RWPE2 (cell line): ENCODE measurements at regions not wholly inside any gene's neighbourhood (a gene's known extent, or its start where the extent isn't known, plus 50 kb on each side); places are given as distances from the start of the nearest gene placed in this dataset.

ENCODE experiments used
- ATAC-seq: fragments of 200-7000 bp; cut with Tn5 transposase; 3 replicates; pipeline ENCODE4 v1.9.1; 2021; ENCODE audit warnings: low read depth
- DNase-seq: peaks from one replicate; pipeline ENCODE4 v3.0.0-alpha.2; 2020; ENCODE audit warnings: low spot score
- H3K27ac ChIP-seq: fragments of 450-650 bp; 2 replicates; pipeline ENCODE4 v1.5.1; 2017; ENCODE audit warnings: mild to moderate bottlenecking; ENCODE audit not compliant: poor library complexity, severe bottlenecking
- H3K27me3 ChIP-seq: fragments of 250-450 bp; sonication (Bioruptor Pico); 2 replicates; pipeline ENCODE4 v1.5.1; 2021; ENCODE audit warnings: mild to moderate bottlenecking, moderate library complexity; ENCODE audit not compliant: insufficient read depth, poor library complexity, severe bottlenecking
- H3K36me3 ChIP-seq: fragments of 250-450 bp; sonication (Bioruptor Pico); 2 replicates; pipeline ENCODE4 v1.5.1; 2020; ENCODE audit warnings: low read depth, mild to moderate bottlenecking, moderate library complexity
- H3K4me1 ChIP-seq: fragments of 250-450 bp; sonication (Bioruptor Pico); 2 replicates; pipeline ENCODE4 v1.5.1; 2021; ENCODE audit warnings: mild to moderate bottlenecking, moderate library complexity; ENCODE audit not compliant: insufficient read depth, poor library complexity, severe bottlenecking
- H3K4me3 ChIP-seq: fragments of 250-450 bp; sonication (Bioruptor Pico); 2 replicates; pipeline ENCODE4 v1.5.1; 2021; ENCODE audit warnings: mild to moderate bottlenecking, moderate library complexity; ENCODE audit not compliant: severe bottlenecking
- H3K9me3 ChIP-seq: fragments of 250-450 bp; sonication (Bioruptor Pico); 2 replicates; pipeline ENCODE4 v1.5.1; 2021; ENCODE audit warnings: mild to moderate bottlenecking, moderate library complexity; ENCODE audit not compliant: severe bottlenecking
- CTCF ChIP-seq: fragments of 450-650 bp; IDR thresholded peaks from one replicate; pipeline ENCODE4 v1.5.1; 2017; ENCODE audit warnings: mild to moderate bottlenecking, moderate library complexity; ENCODE audit not compliant: poor library complexity, severe bottlenecking

GRCh38 chr3:44090036-44090435 is 151.7 kb upstream of the TOPAZ1 start:
- DNase-seq: no peak
- no peaks in the 10 kb centered on the region for H3K9me3 ChIP-seq
- 0 out of 2 replicates have a peak, but pooled peaks cover 5% of the 10 kb centered on the region for H3K36me3 ChIP-seq
- peaks cover 18% of the 10 kb centered on the region for H3K4me1 ChIP-seq
- no peaks in the 10 kb centered on the region for H3K27me3 ChIP-seq
- no peak overlapping the region for H3K27ac ChIP-seq
- H3K4me3 ChIP-seq: no peak overlapping the region
- no peak for ATAC-seq
- TF ChIP-seq CTCF: no peak

GRCh38 chr3:44092497-44092896 is 149.2 kb upstream of the TOPAZ1 start:
- H3K4me1 ChIP-seq: peaks cover 18% of the 10 kb centered on the region
- no peaks in the 10 kb centered on the region for H3K9me3 ChIP-seq
- H3K4me3 ChIP-seq: no peak overlapping the region
- DNase-seq: no peak
- ATAC-seq: no peak
- H3K27me3 ChIP-seq: no peaks in the 10 kb centered on the region
- TF ChIP-seq CTCF: no peak
- H3K36me3 ChIP-seq: 0 out of 2 replicates have a peak, but pooled peaks cover 8% of the 10 kb centered on the region
- no peak overlapping the region for H3K27ac ChIP-seq

- TF ChIP-seq CTCF: no peak
- Histone ChIP-seq H3K27ac (no peak overlapping the region), H3K36me3 (0 out of 2 replicates have a peak, but pooled peaks cover 8% of the 10 kb centered on the region), H3K4me1 (peaks cover 18% of the 10 kb centered on the region), H3K4me3 (no peak overlapping the region), H3K27me3 (no peaks in the 10 kb centered on the region), H3K9me3 (no peaks in the 10 kb centered on the region)
- no peak for ATAC-seq
- DNase-seq: no peak
Measured at GRCh38 chr3:44093531-44093930, 148.2 kb upstream of the TOPAZ1 start.

- Histone ChIP-seq H3K4me1 (peaks cover under 1% of the 10 kb centered on the region), H3K4me3 (no peak overlapping the region), H3K27me3 (no peaks in the 10 kb centered on the region), H3K9me3 (no peaks in the 10 kb centered on the region), H3K36me3 (0 out of 2 replicates have a peak, but pooled peaks cover 3% of the 10 kb centered on the region), H3K27ac (no peak overlapping the region)
- no peak for TF ChIP-seq CTCF
- no peak for DNase-seq
- ATAC-seq: no peak
Measured at GRCh38 chr3:44098656-44099415, 142.8 kb upstream of the TOPAZ1 start.
